ENCODE measurements at regions not wholly inside any gene's neighbourhood (a gene's known extent, or its start where the extent isn't known, plus 50 kb on each side); places are given as distances from the start of the nearest gene placed in this dataset.
"Not testable (repeated sequence)": the region's sequence is repeated elsewhere in the genome, so short reads cannot be mapped to it uniquely, and the experiment has no call there.

DNA sequence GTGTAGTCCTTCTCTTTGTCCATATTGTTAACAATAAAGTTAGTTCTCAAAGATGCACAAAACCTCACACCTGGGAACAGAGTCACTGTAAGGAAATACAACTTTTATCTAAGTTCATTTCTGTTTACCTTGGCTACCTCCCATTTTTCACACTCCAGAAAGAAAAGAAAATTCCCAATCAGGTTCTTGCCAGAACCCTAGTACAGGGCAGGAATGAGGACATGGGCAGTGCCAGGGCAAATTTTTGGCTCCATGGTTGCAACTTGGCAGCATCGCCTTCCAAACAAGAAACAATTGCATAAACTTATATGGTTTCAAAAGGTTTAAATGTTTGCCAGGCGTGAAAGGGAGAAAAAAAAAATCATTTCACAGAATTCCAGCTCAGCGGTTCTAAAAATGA lies 296.3 kb upstream of the PRKD1 start:
- no peak for DNase-seq (ENCODE audit: low spot score)

DNA sequence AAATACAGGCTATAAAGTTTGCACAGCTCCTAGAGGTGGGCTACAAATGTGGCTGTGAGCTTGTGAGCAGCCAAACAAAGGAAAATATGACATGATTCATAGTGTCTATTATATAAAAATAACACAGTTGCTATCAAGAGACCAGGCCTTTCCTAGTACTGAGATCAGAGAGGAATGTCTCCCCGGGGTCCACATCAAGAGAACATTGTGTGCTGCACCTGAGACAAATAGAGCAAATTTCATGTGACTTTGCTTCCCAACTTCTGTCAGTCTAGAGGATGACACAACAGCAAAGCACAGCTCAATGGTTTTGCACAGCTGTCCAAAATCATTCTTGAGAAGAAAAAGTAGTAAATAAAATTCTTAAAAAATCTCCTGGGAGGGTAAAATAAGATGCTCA lies 297.5 kb upstream of the PRKD1 start:
- no peak for DNase-seq (ENCODE audit: low spot score)

DNA sequence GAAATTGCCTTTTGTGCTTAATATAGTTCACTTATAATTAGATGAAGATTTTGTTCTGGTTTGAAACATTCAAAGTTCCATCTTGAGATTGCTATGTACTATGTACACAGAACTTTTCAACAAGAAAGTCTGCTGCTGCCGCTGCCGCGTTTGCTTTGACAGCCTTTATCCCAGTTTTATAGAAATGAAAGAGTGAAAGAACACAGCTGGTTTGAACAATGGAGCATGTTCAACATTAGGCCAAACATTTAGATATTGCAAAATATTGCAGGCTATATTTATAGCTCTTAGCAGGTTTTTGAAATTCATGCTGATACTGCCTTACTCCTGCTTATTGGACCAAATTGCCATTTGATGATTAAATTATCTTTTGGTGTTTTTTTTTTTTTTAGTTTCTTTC lies 299.8 kb upstream of the PRKD1 start:
- DNase-seq (ENCODE audit: low spot score): no peak

DNA sequence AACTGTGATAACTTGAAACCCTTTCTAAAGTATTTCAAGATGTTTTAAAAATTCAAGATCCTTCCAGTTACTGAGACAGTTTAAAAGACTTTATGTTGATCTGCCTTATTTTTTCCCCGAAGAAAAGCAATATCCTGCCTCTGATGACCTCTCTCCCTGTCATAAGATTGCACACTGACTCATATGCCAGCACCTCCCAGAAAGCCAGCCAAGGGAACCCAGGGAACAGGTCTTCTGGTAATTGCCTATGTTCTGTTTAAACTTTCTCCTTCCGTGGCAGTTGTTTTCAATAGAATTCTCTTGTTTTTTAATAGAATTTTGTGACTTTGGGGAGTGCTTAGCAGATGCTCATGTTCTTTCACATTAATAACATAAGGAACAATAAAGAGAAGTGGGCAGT lies 300.2 kb upstream of the PRKD1 start:
- no peak for DNase-seq (ENCODE audit: low spot score)

DNA sequence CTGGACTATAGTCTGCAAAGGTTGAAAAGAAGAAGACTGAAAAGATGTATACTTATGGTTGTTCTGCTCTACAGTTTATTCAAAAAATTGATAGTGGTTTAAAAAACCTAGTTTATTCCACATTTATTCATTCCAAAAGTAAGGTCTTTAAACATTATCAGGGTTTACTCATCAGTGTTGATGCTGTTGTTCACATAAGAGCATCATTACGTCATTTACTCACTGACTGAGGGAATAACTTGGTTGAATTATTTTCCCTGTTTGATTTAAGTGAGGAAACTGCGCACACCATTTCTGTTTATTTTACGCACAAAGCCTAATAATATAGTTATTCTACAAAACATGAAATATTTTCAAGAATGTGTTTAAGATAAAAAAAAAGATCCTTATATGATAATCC lies 303.1 kb upstream of the PRKD1 start:
- no peak for DNase-seq (ENCODE audit: low spot score)

DNA sequence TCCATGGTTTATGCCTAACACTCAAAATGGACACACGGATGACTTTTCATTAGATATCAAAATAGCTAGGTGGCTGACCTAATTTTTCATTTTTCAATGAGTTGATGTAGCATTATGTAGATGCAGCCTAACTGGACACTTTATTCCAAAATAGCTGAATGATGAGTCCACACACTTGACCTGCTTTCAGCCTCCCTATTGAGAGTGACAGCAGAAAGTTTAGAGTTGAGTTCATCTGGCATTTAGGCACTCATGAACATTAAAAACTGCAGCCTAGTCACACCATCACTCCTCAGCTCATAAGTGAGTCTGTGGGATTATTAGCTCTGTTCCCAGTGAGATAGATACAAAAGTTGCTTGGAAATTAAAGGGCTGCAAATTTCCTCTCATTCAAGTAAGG lies 307.3 kb upstream of the PRKD1 start:
- no peak for DNase-seq (ENCODE audit: low spot score)

DNA sequence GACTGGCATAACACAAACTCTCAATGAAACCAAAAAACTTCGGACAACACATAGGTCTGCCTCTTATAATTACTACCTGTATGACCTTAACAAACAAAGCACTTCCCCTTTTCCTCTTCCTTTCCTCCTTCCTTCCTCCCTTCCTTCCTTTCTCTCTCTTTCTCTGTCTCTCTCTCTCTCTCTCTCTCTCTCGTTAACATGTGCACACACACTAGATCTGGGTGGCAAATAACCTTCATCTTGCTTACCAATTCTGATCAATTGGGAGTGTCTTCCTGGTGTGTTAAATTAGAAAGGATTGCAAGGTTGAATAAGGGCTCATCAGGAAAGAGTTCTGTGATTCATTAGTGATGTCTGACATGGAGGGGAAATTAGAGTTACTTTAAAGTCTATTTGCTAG lies 307.8 kb upstream of the PRKD1 start:
- DNase-seq (ENCODE audit: low spot score): no peak

DNA sequence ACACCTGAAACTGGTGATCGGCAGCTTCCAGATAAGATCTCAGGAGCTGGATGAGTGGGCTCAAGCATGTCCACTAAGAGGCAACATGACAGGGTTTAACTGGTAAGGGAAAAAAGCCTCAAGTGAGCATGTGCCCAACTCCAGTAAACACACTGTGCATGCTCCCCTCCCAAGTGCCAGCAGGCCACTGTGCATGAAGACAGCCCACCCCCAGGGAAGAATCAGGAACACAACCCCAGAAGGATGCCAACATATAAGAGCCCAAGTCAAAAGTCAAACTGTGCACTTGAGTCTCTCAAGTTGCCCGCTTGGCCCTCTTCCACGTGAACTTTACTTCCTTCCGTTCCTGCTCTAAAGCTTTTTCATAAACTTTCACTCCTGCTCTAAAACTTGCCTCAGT lies 311.3 kb upstream of the PRKD1 start:
- DNase-seq (ENCODE audit: low spot score): no peak

DNA sequence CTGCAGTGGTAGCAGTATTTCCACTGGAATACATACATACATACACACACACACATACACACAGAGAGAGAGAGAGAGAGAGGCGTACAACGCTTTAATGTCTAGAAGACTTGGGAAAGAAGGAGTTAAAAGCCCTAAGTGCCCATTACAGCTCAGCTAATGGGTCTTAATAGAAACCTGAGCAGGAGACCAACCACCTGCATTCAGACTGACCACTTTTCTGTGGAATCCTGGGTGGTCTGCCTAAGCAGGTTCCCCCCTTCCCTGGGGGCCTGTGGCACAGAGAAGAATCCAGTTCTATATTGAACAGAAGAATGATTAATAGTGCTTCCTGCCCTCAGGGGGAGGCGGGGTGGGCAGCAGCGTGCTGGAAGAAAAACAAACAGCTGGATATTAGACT lies 312.4 kb upstream of the PRKD1 start:
- DNase-seq (ENCODE audit: low spot score): no peak

DNA sequence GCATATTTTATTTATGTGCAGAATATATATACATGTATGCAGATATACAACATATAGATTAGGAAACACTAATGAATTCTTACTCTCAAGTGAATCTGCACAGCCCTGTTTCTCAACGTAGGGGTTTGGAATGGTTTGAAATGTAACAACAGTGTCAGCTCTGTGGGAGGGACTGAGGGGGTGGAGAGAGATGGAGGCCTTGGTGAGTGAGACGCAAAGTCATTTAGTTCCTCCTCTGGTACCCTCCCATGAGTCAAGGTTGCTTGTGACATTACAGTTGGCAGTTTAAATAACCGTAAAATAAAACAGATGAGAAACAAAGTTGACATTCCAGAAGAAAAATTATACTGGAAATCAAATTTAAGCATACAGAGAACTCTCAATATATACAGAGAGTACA lies 313.0 kb upstream of the PRKD1 start:
- no peak for DNase-seq (ENCODE audit: low spot score)

DNA sequence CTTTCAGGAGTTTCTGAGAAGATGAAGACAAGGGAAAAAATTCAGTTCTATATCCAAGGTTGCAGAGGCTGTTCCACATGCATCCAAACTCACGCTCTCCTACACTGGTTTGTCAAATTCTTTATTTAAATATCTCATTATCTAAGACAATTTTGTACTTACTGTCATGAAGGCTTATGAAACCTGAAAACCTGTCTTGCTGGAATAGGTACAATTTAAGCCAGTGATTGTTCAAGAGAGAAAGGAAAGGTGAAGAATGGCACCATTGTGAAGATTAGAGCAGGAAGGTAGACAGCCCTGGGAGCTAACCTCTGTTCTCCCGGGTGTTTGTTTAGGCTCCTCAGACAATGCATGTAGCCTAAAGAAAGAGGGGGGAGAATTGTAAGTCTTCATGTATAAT lies 315.1 kb upstream of the PRKD1 start:
- DNase-seq (ENCODE audit: low spot score): no peak

DNA sequence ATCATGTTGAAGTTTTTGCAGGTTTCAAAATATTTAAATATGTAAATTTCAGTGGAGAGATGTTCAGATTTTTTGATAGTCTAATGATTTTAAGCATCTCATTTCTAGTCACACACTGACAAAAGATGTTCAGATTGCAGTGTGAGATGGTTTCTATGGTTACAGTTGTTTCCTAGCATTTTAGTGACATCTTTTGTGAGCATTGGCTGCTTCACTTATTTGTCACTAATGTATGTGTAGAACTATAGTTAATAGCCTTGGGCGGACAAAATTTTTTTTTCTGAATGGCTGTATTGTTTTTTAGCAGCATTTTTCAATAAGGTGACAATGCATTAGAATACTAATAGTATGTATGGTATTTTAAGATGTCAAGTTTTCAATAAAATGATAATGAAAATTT lies 315.6 kb upstream of the PRKD1 start:
- no peak for DNase-seq (ENCODE audit: low spot score)

DNA sequence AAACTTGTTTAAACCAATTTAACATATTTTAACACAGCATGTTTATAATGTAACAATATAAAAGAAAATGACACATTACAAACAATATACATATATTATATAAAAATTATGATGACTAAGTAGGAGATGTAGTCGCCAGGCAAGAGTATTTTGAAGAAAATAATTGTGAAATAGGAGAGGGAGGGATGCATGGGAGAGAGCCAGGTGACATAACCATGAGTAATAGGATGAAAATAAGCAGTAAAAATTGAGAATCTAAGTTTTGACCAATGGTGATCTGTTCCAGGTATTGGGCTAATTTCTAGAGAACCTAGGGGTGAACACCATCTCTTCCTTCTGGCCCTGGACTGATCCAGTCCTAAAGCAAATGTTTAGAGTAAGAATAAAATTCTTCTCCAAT lies 315.2 kb upstream of the G2E3 start:
- no peak for DNase-seq (ENCODE audit: low spot score)

DNA sequence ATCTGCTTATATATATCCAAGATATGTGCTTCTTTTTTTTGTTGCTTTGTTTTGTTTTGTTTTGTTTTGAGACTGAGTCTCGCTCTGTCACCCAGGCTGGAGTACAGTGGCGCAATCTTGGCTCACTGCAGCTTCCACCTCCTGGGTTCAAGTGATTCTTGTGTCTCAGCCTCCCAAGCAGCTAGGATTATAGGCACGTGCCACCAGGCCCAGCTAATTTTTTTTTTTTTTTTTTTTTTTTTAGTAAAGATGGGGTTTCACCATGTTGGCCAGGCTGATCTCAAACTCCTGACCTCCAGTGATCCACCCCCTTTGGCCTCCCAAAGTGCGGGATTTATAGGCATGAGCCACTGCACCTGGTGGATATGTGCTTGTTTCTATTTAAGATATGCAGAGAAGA lies 314.6 kb upstream of the G2E3 start:
- not testable (repeated sequence) for DNase-seq (ENCODE audit: low spot score)

DNA sequence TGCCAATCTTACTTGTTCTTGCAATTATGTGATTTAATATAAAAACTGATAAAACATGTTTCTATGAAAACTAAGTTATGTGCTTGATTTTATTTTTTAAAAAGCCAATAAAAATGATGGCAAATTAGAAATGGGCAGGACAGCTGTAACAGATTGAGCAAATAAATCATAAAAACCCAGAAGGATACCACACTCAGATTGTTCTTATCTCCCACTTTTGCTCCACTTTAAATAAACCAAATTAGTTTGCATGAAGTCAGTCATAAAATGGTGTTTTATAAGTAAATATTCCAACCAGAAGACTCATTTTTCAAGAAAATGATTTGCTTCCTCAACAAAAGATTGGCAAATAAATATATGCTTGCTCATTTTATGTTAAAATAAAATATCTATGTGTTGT lies 307.9 kb upstream of the G2E3 start:
- no peak for DNase-seq (ENCODE audit: low spot score)

DNA sequence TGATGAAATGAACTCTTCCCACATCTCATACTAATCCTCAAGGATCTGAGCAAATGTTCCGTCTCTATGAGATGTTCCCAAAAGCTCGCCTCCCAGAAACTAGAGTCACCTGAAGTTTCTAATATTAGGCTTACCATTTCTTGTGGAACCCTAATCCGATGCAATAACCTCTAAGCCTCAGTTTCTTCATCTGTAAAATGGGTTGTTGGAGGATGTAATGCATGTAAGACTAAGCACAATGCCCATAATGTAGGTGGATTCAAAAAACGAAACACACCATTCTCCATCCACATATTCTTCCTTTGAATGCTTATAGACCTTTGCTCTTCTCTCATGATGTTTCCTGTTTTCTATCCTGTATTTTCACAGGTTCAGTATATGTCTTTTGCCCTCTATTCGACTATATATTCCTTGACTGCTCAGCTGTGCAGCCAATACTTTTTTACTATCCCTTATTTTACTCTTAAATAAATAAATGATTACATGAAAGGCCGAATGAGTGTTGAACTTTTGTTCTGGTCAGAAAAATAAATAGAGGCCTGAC lies 307.3 kb upstream of the G2E3 start:
- DNase-seq (ENCODE audit: low spot score): no peak

DNA sequence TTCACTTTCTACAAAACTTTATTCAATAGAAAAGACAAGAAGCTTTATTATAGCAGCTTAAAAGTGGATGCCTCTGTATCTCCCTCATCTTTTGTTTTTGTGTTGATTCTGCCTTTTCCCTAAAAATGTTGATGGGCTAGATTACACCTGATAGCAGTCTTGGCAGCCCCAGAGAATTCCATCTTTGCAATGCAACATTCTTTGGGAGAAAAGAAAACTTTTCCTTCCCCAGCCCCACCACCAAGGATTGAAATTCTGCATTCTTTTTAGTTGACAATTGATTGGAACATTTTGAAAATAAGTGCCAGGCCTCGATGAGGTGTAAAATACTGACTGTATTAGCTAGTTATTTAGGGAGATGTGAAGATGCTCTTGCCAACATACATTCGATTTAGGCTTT lies 306.8 kb upstream of the G2E3 start:
- no peak for DNase-seq (ENCODE audit: low spot score)

DNA sequence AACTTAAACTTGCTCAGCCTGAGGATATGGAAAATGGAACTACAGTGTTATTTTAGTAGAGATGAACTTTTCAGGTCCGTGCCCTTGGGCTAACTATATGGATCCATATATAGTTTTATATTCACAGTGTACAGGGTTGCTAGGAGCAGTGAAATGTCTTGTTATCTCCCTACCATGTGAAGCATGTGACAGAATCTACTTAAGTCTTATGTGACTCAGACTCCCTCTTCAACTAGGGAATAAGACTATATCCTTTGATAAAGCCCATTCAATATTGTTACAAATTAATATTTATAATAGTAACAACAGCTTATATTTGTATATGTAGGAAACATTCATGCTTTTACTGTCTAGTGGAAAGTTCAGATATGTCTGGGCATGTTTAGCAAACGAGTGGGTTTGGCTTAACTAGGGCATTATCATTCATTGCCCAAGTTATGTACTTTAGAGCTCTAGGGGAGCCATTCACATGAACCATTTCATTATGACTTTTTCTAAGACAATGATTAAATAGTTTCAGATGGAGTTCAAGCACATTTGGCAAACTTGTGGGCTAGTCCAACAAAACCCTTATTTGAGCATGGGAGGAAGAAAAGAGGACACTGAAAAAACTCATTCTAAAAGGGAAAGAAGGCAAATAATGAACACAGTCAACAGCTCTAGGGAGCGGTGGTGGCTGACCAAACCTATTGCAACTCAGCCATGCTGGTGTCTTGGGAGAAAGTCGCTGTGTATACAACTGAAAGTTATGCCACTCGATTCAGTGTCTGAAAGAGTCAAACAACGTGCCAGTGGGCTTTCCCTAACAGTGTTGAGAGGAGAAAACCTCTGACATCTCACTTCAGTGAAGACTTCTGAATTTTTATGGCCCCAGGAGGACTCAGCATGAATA lies 305.9 kb upstream of the G2E3 start:
- no peak for DNase-seq (ENCODE audit: low spot score)

DNA sequence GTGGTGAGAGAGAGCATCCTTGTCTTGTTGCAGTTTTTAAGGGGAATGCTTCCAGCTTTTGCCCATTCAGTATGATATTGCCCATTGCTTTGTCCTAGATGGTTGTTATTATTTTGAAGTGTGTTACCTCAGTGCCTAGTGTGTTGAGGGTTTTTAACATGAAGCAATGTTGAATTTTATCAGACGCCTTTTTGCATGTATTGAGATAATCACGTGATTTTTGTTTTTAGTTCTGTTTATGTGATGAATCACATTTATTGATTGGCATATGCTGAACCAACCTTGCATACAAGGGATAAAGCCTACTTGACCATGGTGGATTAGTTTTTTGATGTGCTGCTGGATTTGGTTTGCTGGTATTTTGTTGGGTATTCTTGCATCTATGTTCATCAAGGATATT lies 302.3 kb upstream of the G2E3 start:
- DNase-seq (ENCODE audit: low spot score): no peak

DNA sequence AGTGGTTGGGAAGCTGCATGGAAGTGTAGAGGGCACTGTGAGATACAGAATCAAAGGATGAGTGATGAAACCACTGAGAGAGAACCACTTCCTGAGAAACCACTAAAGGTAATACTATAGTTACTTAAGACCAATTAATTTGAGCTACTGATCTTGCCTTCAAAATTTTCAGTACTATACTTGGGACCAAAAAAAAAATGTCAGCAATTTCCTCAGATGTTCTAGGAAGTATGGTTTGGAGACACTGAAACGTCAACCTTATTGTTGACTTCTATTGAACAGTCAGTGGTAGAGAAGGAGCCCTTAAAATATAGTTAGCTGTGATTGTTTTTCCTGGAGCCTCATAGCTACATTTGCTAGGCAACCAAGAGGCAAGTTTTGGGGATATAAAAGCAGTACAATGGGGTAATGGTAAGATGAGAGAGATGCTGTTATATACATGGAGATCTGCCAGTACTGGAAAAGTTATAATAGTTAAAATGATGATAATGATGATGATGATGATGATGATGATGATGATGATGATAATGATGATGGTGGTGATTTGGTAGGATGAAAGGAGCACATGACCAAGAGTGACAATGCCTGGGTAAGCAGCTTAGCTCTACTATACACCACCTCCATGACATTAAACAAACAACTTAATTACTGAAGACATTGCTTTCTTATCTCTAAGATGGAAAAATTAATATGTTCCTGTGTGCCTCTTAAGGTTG lies 300.9 kb upstream of the G2E3 start:
- no peak for DNase-seq (ENCODE audit: low spot score)

DNA sequence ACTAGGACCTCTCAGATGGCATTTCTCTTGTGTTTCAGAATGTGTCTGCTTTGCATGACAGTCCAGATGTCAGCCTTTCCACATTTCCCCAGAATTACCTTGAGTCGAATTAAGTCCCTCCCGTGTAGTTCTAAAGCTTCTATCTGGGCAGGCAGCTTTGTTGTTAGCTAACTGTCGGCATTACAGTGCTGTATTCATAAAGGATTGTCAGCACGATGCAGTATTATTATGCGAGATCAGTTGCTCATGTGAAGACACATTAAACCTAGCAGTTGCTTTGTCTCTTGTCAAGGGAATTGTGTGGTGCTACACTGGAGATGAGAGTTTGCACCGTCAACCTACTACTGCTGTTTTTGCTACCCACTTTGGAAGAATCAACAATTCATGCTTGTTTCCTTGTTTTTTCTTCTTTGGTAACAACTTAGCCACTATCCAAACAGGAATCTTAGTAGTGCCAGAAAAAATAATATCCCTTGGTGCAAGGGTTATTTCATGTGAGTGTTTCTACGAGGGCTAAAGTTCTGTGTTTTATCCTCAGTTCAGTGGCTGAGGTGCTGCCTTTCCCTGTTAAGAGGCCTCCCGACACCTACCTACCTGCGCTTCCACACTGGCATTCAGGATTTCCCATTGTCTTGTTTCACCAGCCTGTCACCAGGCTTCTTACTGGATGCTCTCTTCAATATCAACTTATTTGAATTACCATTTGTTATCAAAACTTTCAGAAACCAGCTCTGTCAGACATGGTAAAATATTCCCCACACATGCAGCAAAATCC lies 297.9 kb upstream of the G2E3 start:
- no peak for DNase-seq (ENCODE audit: low spot score)

DNA sequence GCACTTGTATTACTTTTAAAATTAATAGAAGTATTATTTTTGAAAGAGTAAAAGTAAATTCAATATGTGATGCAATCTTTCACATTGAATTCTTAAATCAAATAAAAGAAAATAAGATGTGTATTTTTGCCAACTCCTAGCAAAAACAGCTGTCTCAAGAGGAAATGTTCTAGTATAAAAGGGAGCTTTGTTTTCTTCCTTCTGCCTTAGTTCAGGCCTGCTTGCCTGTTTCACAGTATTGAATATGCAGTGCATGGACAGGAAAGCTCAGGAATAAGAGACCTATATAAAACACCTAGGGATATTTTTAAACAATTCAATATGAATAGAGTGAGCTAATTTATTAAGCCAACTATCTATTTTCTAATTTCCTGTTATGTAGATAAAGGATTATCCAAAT lies 294.8 kb upstream of the G2E3 start:
- DNase-seq (ENCODE audit: low spot score): no peak

DNA sequence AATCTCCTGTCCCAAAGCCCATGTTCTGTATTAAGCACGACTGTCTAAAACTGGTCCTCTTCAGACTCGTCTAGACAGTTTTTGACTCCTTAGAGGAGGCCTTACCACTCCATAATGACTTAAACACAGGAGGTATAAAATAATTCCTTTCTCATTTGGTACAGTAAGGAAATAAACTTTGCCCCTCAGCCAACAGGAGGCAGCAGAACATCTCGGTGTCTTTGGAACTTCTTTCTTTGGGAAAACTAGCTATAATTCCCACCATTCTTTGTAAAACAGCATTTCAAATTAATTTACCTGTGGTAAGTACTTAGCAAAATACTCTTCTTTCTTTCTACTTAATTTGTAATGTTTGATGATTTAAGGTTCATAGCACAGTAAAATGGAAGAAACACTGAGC lies 292.7 kb upstream of the G2E3 start:
- DNase-seq (ENCODE audit: low spot score): no peak

Measured in CD4-positive, alpha-beta T cell treated with Interleukin-15 for 4 hours (primary cell).